GM10248 (cell line): ENCODE measurements at regions not wholly inside any gene's neighbourhood (a gene's known extent, or its start where the extent isn't known, plus 50 kb on each side); places are given as distances from the start of the nearest gene placed in this dataset.

ENCODE experiments used
- CTCF ChIA-PET: fragments of 300-600 bp; sonication (Branson Sonifier 250); formaldehyde crosslinking; extraction: SDS; loops from one replicate; lab custom pipeline; 2021; ENCODE audit warnings: antibody characterized with exemption; lab: Yijun Ruan, JAX
- POLR2A ChIA-PET: fragments of 350-650 bp; sonication (Branson Sonifier 250); formaldehyde crosslinking; extraction: SDS; loops from one replicate; lab custom pipeline; 2020; ENCODE audit warnings: antibody characterized with exemption; lab: Yijun Ruan, JAX
- DNase-seq: peaks from one replicate; pipeline ENCODE4 v3.0.0; 2012; ENCODE audit errors: extremely low spot score
- CTCF ChIP-seq: IDR thresholded peaks from 2 replicates; pipeline ENCODE4 v1.5.1; 2012; ENCODE audit warnings: mild to moderate bottlenecking, low read depth; ENCODE audit errors: extremely low read depth, missing control alignments, control extremely low read depth

GRCh38 chr12:60394665-60395064, 798.8 kb downstream of the SLC16A7 start:
- DNase-seq, result no peak
- POLR2A ChIA-PET, result no interaction called here
- no peak for TF ChIP-seq CTCF
- CTCF ChIA-PET, result no interaction called here

GRCh38 chr12:60398547-60398946, 802.7 kb downstream of the SLC16A7 start:
- ChIA-PET CTCF (no interaction called here), POLR2A (no interaction called here)
- no peak for DNase-seq
- no peak for TF ChIP-seq CTCF

- no peak for TF ChIP-seq CTCF
- ChIA-PET POLR2A (no interaction called here), CTCF (no interaction called here)
- no peak for DNase-seq
Measured at GRCh38 chr12:60399064-60399463, 803.2 kb downstream of the SLC16A7 start.

GRCh38 chr12:60402996-60403395, 807.2 kb downstream of the SLC16A7 start:
- ChIA-PET CTCF (no interaction called here), POLR2A (no interaction called here)
- TF ChIP-seq CTCF, result no peak
- no peak for DNase-seq

- POLR2A ChIA-PET, result no interaction called here
- CTCF ChIA-PET, result no interaction called here
- no peak for DNase-seq
- TF ChIP-seq CTCF, result no peak
Measured at GRCh38 chr12:60415351-60415750, 819.5 kb downstream of the SLC16A7 start.

- CTCF ChIA-PET, result no interaction called here
- no peak for TF ChIP-seq CTCF
- POLR2A ChIA-PET, result no interaction called here
- DNase-seq, result no peak
Measured at GRCh38 chr12:60419986-60420385, 824.2 kb downstream of the SLC16A7 start.

GRCh38 chr12:60421741-60422140, 825.9 kb downstream of the SLC16A7 start:
- no peak for DNase-seq
- POLR2A ChIA-PET, result no interaction called here
- TF ChIP-seq CTCF, result no peak
- CTCF ChIA-PET, result no interaction called here
